Stimulated activated CD4-positive, alpha-beta T cell treated with anti-CD3 and anti-CD28 coated beads, Interleukin-1b, Interleukin-23, amount 100 ng/mL, for 24 hours (primary cell): ENCODE measurements at regions not wholly inside any gene's neighbourhood (a gene's known extent, or its start where the extent isn't known, plus 50 kb on each side); places are given as distances from the start of the nearest gene placed in this dataset.

Experiments
- DNase-seq, 4 experiments: peaks; one replicate each; pipeline ENCODE4 v3.0.0-alpha.2; 2020; ENCODE audit warnings: low read depth in 4 of 4, low spot score in 1 of 4

- no peak for DNase-seq
Measured at GRCh38 chr2:19041434-19042041, 316.9 kb downstream of the OSR1 start.

GRCh38 chr2:19038071-19039015, 320.1 kb downstream of the OSR1 start:
- DNase-seq: no peak

- DNase-seq: no peak
Measured at GRCh38 chr2:19036091-19036490, 322.3 kb downstream of the OSR1 start.

GRCh38 chr2:19035238-19035637, 323.2 kb downstream of the OSR1 start:
- DNase-seq: no peak

GRCh38 chr2:19033240-19033639, 325.2 kb downstream of the OSR1 start:
- no peak for DNase-seq

- DNase-seq: no peak
Measured at GRCh38 chr2:19031642-19032041, 326.8 kb downstream of the OSR1 start.

GRCh38 chr2:19029655-19030054, 328.8 kb downstream of the OSR1 start:
- DNase-seq: no peak

GRCh38 chr2:19028587-19029375, 329.6 kb downstream of the OSR1 start:
- no peak for DNase-seq

- no peak for DNase-seq
Measured at GRCh38 chr2:19027626-19028025, 330.8 kb downstream of the OSR1 start.

GRCh38 chr2:19026261-19026660, 332.2 kb downstream of the OSR1 start:
- DNase-seq: no peak

GRCh38 chr2:19022334-19022733, 336.1 kb downstream of the OSR1 start:
- no peak for DNase-seq

GRCh38 chr2:19021721-19022120, 336.7 kb downstream of the OSR1 start:
- no peak for DNase-seq

- DNase-seq: no peak
Measured at GRCh38 chr2:19021100-19021476, 337.3 kb downstream of the OSR1 start.

GRCh38 chr2:19020144-19021099, 338.0 kb downstream of the OSR1 start:
- DNase-seq: no peak

GRCh38 chr2:19009510-19009909, 348.9 kb downstream of the OSR1 start:
- no peak for DNase-seq

- DNase-seq: no peak
Measured at GRCh38 chr2:19003554-19003953, 354.9 kb downstream of the OSR1 start.

GRCh38 chr2:19000776-19001175, 357.6 kb downstream of the OSR1 start:
- no peak for DNase-seq

- DNase-seq: no peak
Measured at GRCh38 chr2:18999198-18999597, 359.2 kb downstream of the OSR1 start.

- no peak for DNase-seq
Measured at GRCh38 chr2:18998491-18998890, 359.9 kb downstream of the OSR1 start.

- no peak for DNase-seq
Measured at GRCh38 chr2:18993756-18994338, 364.6 kb downstream of the OSR1 start.
